H9 (cell line): ENCODE measurements at regions not wholly inside any gene's neighbourhood (a gene's known extent, or its start where the extent isn't known, plus 50 kb on each side); places are given as distances from the start of the nearest gene placed in this dataset.

Experiments used
- DNase-seq: peaks from one replicate; pipeline ENCODE4 v3.0.0-alpha.2; 2017
- H2AFZ ChIP-seq: one replicate; pipeline ENCODE4 v1.6.1; 2013; ENCODE audit warnings: mild to moderate bottlenecking, low read length, control low read depth, moderate library complexity
- H2AK5ac ChIP-seq: 2 replicates; pipeline ENCODE4 v1.6.1; 2013; ENCODE audit warnings: low read length, control low read depth, mixed read lengths; ENCODE audit not compliant: insufficient read length
- H2BK120ac ChIP-seq: one replicate; pipeline ENCODE4 v1.6.1; 2013; ENCODE audit warnings: low read depth, mild to moderate bottlenecking, low read length, control low read depth, inconsistent platforms; ENCODE audit not compliant: poor library complexity, severe bottlenecking
- H2BK12ac ChIP-seq: 2 replicates; pipeline ENCODE4 v1.6.1; 2013; ENCODE audit warnings: low read length, control low read depth, mixed read lengths, low read depth; ENCODE audit not compliant: insufficient read length
- H2BK15ac ChIP-seq: 2 replicates; pipeline ENCODE4 v1.6.1; 2013; ENCODE audit warnings: low read depth, low read length, control low read depth
- H2BK20ac ChIP-seq: one replicate; pipeline ENCODE4 v1.6.1; 2013; ENCODE audit warnings: low read depth, mild to moderate bottlenecking, low read length, control low read depth, inconsistent platforms; ENCODE audit not compliant: poor library complexity, severe bottlenecking
- H2BK5ac ChIP-seq: 2 replicates; pipeline ENCODE4 v1.6.1; 2013; ENCODE audit warnings: low read length, control low read depth, mixed read lengths; ENCODE audit not compliant: insufficient read length
- H3K14ac ChIP-seq: 2 replicates; pipeline ENCODE4 v1.6.1; 2013; ENCODE audit warnings: low read length, control low read depth; ENCODE audit not compliant: insufficient read depth
- H3K18ac ChIP-seq: 2 replicates; pipeline ENCODE4 v1.6.1; 2013; ENCODE audit warnings: low read depth, mild to moderate bottlenecking, mixed read lengths, low read length, control low read depth; ENCODE audit not compliant: insufficient read length
- H3K23ac ChIP-seq: 2 replicates; pipeline ENCODE4 v1.6.1; 2013; ENCODE audit warnings: low read length, control low read depth, mixed read lengths, low read depth; ENCODE audit not compliant: insufficient read length
- H3K23me2 ChIP-seq: 2 replicates; pipeline ENCODE4 v1.6.1; 2013; ENCODE audit warnings: low read depth, mild to moderate bottlenecking, mixed read lengths, low read length, control low read depth; ENCODE audit not compliant: insufficient read length, poor library complexity, severe bottlenecking
- H3K27ac ChIP-seq: 2 replicates; pipeline ENCODE4 v1.5.1; 2013; ENCODE audit warnings: low read length, control low read depth, mixed read lengths, low read depth; ENCODE audit not compliant: insufficient read length
- H3K27me3 ChIP-seq: 2 replicates; pipeline ENCODE4 v1.6.1; 2013; ENCODE audit warnings: low read length, control low read depth, inconsistent platforms; ENCODE audit not compliant: insufficient read depth
- H3K4ac ChIP-seq: 2 replicates; pipeline ENCODE4 v1.6.1; 2013; ENCODE audit warnings: low read depth, mild to moderate bottlenecking, control low read depth, inconsistent platforms, low read length, moderate library complexity
- H3K4me1 ChIP-seq: 2 replicates; pipeline ENCODE4 v1.6.1; 2013; ENCODE audit warnings: low read length, control low read depth, inconsistent platforms; ENCODE audit not compliant: insufficient read depth
- H3K4me2 ChIP-seq: 2 replicates; pipeline ENCODE4 v1.6.1; 2013; ENCODE audit warnings: low read length, control low read depth, mixed read lengths; ENCODE audit not compliant: insufficient read length, insufficient read depth
- H3K56ac ChIP-seq: 2 replicates; pipeline ENCODE4 v1.6.1; 2013; ENCODE audit warnings: low read depth, mild to moderate bottlenecking, mixed read lengths, low read length, control low read depth; ENCODE audit not compliant: insufficient read length
- H3K79me1 ChIP-seq: 2 replicates; pipeline ENCODE4 v1.6.1; 2013; ENCODE audit warnings: low read depth, mild to moderate bottlenecking, moderate library complexity, low read length, control low read depth, inconsistent platforms; ENCODE audit not compliant: insufficient read depth, poor library complexity, severe bottlenecking
- H3K79me2 ChIP-seq: 2 replicates; pipeline ENCODE4 v1.6.1; 2013; ENCODE audit warnings: low read length, control low read depth, inconsistent platforms; ENCODE audit not compliant: insufficient read depth
- H3K9ac ChIP-seq: 2 replicates; pipeline ENCODE4 v1.6.1; 2013; ENCODE audit warnings: low read length, control low read depth, mixed read lengths; ENCODE audit not compliant: insufficient read length; ENCODE audit errors: extremely low read depth
- H3K9me3 ChIP-seq: one replicate; pipeline ENCODE4 v1.6.1; 2013; ENCODE audit warnings: low read depth, low read length, inconsistent platforms; ENCODE audit not compliant: control insufficient read depth
- H3T11ph ChIP-seq: one replicate; pipeline ENCODE4 v1.6.1; 2013; ENCODE audit warnings: mild to moderate bottlenecking, low read length, control low read depth, inconsistent platforms
- H4K20me1 ChIP-seq: one replicate; pipeline ENCODE4 v1.6.1; 2013; ENCODE audit not compliant: control insufficient read depth, insufficient read length, insufficient read depth
- H4K5ac ChIP-seq: 2 replicates; pipeline ENCODE4 v1.6.1; 2013; ENCODE audit warnings: low read depth, mild to moderate bottlenecking, mixed read lengths, low read length, control low read depth; ENCODE audit not compliant: insufficient read length
- H4K8ac ChIP-seq: replicated peaks from 2 replicates; pipeline ENCODE4 v1.6.1; 2013; ENCODE audit warnings: low read length, control low read depth, mixed read lengths, low read depth; ENCODE audit not compliant: insufficient read length
- H4K91ac ChIP-seq: 2 replicates; pipeline ENCODE4 v1.6.1; 2013; ENCODE audit warnings: low read depth, mild to moderate bottlenecking, moderate library complexity, mixed read lengths, low read length, control low read depth; ENCODE audit not compliant: insufficient read length
- H3K27ac Mint-ChIP-seq, 3 experiments: 2 replicates in 2 of 3; 3 replicates in 1 of 3; pipeline ENCODE4 v1.8.0; 2020 to 2021; ENCODE audit warnings: mixed read lengths in 3 of 3, mild to moderate bottlenecking in 1 of 3, moderate library complexity in 1 of 3
- H3K27me3 Mint-ChIP-seq: 2 replicates; pipeline ENCODE4 v1.8.0; 2021; ENCODE audit warnings: low read depth, mild to moderate bottlenecking, moderate library complexity, mixed read lengths
- H3K36me3 Mint-ChIP-seq, 3 experiments: 2 replicates in 2 of 3; 3 replicates in 1 of 3; pipeline ENCODE4 v1.8.0; 2020 to 2021; ENCODE audit warnings: low read depth in 3 of 3, mixed read lengths in 3 of 3; ENCODE audit not compliant: insufficient read depth in 1 of 3
- H3K4me1 Mint-ChIP-seq, 2 experiments: 2 replicates each; pipeline ENCODE4 v1.8.0; 2020; ENCODE audit warnings: mixed read lengths in 2 of 2
- H3K4me3 Mint-ChIP-seq, 2 experiments: 2 replicates in 1 of 2; 3 replicates in 1 of 2; pipeline ENCODE4 v1.8.0; 2020 to 2021; ENCODE audit warnings: mild to moderate bottlenecking in 2 of 2, mixed read lengths in 2 of 2, moderate library complexity in 1 of 2
- H3K9me3 Mint-ChIP-seq, 2 experiments: 2 replicates in 1 of 2; 3 replicates in 1 of 2; pipeline ENCODE4 v1.8.0; 2020; ENCODE audit warnings: mild to moderate bottlenecking in 2 of 2, mixed read lengths in 2 of 2, moderate library complexity in 1 of 2
- CTCF ChIP-seq: fragments of 200-600 bp; sonication (generic); conservative IDR thresholded peaks from 3 replicates; pipeline ENCODE4 v1.8.0; 2021; ENCODE audit warnings: antibody characterized with exemption, mild to moderate bottlenecking
- WGBS: extraction: QIAGEN DNeasy Blood & Tissue Kit; methylation state at CpG from one replicate; pipeline ENCODE4 v1.1.7; 2013; ENCODE audit warnings: missing lambda C conversion rate, low lambda C conversion rate, mixed read lengths; ENCODE audit not compliant: insufficient read length; ENCODE audit errors: extremely low coverage; 5-methylcytosine and 5-hydroxymethylcytosine counted together

- no peak overlapping the region for H2BK120ac ChIP-seq
- no peak overlapping the region for H2BK15ac ChIP-seq
- Mint-ChIP-seq H3K9me3 (peaks cover 17 to 20% of the 10 kb centered on the region in 2 experiments), H3K27me3 (no peaks in the 10 kb centered on the region), H3K4me3 (no peak overlapping the region), H3K4me1 (peaks cover 43 to 52% of the 10 kb centered on the region in 2 experiments), H3K27ac (peak overlapping the region in 2 of 3 experiments; percentile 3 to 74; a peak in 3 of 7 replicates), H3K36me3 (peaks cover 15 to 23% (median 22%) of the 10 kb centered on the region in 3 experiments)
- TF ChIP-seq CTCF = no peak
- no peak overlapping the region for H3K23ac ChIP-seq
- no peak overlapping the region for H2AFZ ChIP-seq
- no peak overlapping the region for H3T11ph ChIP-seq
- H2BK5ac ChIP-seq = no peak overlapping the region
- H3K23me2 ChIP-seq = no peaks in the 10 kb centered on the region
- no peak overlapping the region for H4K5ac ChIP-seq
- H3K56ac ChIP-seq = no peak overlapping the region
- no peaks in the 10 kb centered on the region for H4K20me1 ChIP-seq
- no peaks in the 10 kb centered on the region for H3K79me1 ChIP-seq
- no peak overlapping the region for H3K14ac ChIP-seq
- WGBS = no CpG with 5 or more reads among the region's 4 CpGs
- no peak overlapping the region for H4K8ac ChIP-seq
- no peak overlapping the region for H2BK20ac ChIP-seq
- no peak overlapping the region for H3K4ac ChIP-seq
- no peak overlapping the region for H4K91ac ChIP-seq
- H3K9me3 ChIP-seq = peaks cover 8% of the 10 kb centered on the region
- no peak overlapping the region for H3K4me2 ChIP-seq
- no peak overlapping the region for H3K27ac ChIP-seq
- no peak overlapping the region for H2AK5ac ChIP-seq
- H3K79me2 ChIP-seq = no peaks in the 10 kb centered on the region
- no peak overlapping the region for H2BK12ac ChIP-seq
- H3K9ac ChIP-seq = no peak overlapping the region
- DNase-seq = no peak
- H3K4me1 ChIP-seq = peaks cover 15% of the 10 kb centered on the region
- H3K27me3 ChIP-seq = no peaks in the 10 kb centered on the region
- no peak overlapping the region for H3K18ac ChIP-seq
Observed at GRCh38 chrX:16316331-16316730, 149.1 kb downstream of the MAGEB17 start.
